ENCODE measurements at regions not wholly inside any gene's neighbourhood (a gene's known extent, or its start where the extent isn't known, plus 50 kb on each side); places are given as distances from the start of the nearest gene placed in this dataset.

GRCh38 chrX:118249146-118249545 is 96.8 kb upstream of the WDR44 start:
- Histone ChIP-seq H4K20me1 (replicated peaks in 1 of 2; ENCODE audit: control insufficient read depth in 1 of 2, insufficient read depth in 2 of 2, low read length in 2 of 2) (no peaks in the 10 kb centered on the region), H3K23me2 (ENCODE audit: low read depth, low read length) (no peaks in the 10 kb centered on the region), H2AFZ (ENCODE audit: low read length) (no peak overlapping the region), H4K5ac (ENCODE audit: insufficient read length, low read depth, low read length) (no peak overlapping the region), H3K79me1 (ENCODE audit: low read depth, low read length) (no peaks in the 10 kb centered on the region), H3K27ac (ENCODE audit: low read depth, low read length) (no peak overlapping the region), H3K56ac (replicated peaks; ENCODE audit: insufficient read length, low read depth, low read length) (no peak overlapping the region), H3K36me3 (ENCODE audit: control insufficient read depth in 2 of 4, insufficient read depth in 4 of 4, low read length in 3 of 4) (no peaks in the 10 kb centered on the region), H3K9me3 (ENCODE audit: insufficient read depth in 2 of 2, low read depth in 1 of 2, low read length in 1 of 2) (no peaks in the 10 kb centered on the region), H3K18ac (ENCODE audit: extremely low read depth, low read length) (no peak overlapping the region), H3K27me3 (replicated peaks in 1 of 4; ENCODE audit: control insufficient read depth in 3 of 4, extremely low read depth in 1 of 4, insufficient read depth in 3 of 4, low read length in 3 of 4) (no peaks in the 10 kb centered on the region), H3K23ac (ENCODE audit: insufficient read length) (no peak overlapping the region), H2AK5ac (ENCODE audit: low read depth, low read length) (no peak overlapping the region), H3K4me2 (ENCODE audit: insufficient read depth in 1 of 2, low read depth in 2 of 2, low read length in 2 of 2) (no peak overlapping the region), H2BK5ac (ENCODE audit: low read depth, low read length) (no peak overlapping the region), H2BK12ac (ENCODE audit: low read depth, low read length) (no peak overlapping the region), H3K14ac (ENCODE audit: insufficient read length) (no peak overlapping the region), H3K9ac (replicated peaks in 1 of 4; ENCODE audit: extremely low read depth in 1 of 4, low read depth in 3 of 4, low read length in 3 of 4) (no peak overlapping the region), H3K4me1 (replicated peaks in 1 of 4; ENCODE audit: control insufficient read depth in 3 of 4, insufficient read depth in 4 of 4, low read length in 3 of 4) (no peaks in the 10 kb centered on the region), H4K8ac (ENCODE audit: extremely low read depth, insufficient read depth, low read length) (no peak overlapping the region), H2BK20ac (ENCODE audit: low read length) (no peak overlapping the region), H2BK15ac (ENCODE audit: low read length) (no peak overlapping the region), H3K4ac (replicated peaks; ENCODE audit: insufficient read length, low read depth, low read length) (no peak overlapping the region), H2BK120ac (replicated peaks; ENCODE audit: low read depth, low read length) (no peak overlapping the region), H3K79me2 (ENCODE audit: control insufficient read depth in 1 of 2, insufficient read depth in 2 of 2, low read length in 2 of 2) (no peaks in the 10 kb centered on the region), H4K91ac (replicated peaks; ENCODE audit: insufficient read length, low read length) (no peak overlapping the region), H3K4me3 (ENCODE audit: extremely low read depth in 1 of 4, insufficient read depth in 2 of 4, low read depth in 3 of 4, low read length in 4 of 4) (no peak overlapping the region)
- POLR2A ChIA-PET (ENCODE audit: partially characterized antibody): no interaction called here
- DNase-seq (ENCODE audit: low read depth in 1 of 2, low spot score in 2 of 2) (no peak), FAIRE-seq (no peak)
- TF ChIP-seq SP4 (IDR thresholded peaks at IDR 0.05; ENCODE audit: low read length) (no peak), SUZ12 (IDR thresholded peaks at IDR 0.05; ENCODE audit: low read length) (no peak), KDM4A (IDR thresholded peaks at IDR 0.05; ENCODE audit: low read depth, low read length, severe bottlenecking) (no peak), SIN3A (conservative IDR thresholded peaks at IDR 0.05 in 1 of 2, IDR thresholded peaks at IDR 0.05 in 1 of 2; ENCODE audit: low read depth in 1 of 2, low read length in 2 of 2) (no peak), RFX5 (IDR thresholded peaks at IDR 0.05; ENCODE audit: borderline replicate concordance, low read depth, low read length) (no peak), CTCF (IDR thresholded peaks at IDR 0.05; ENCODE audit: control extremely low read depth in 1 of 3, insufficient read depth in 1 of 3, low read depth in 1 of 3, low read length in 3 of 3) (no peak)
- CTCF ChIA-PET (ENCODE audit: partially characterized antibody): interaction anchor here (1.4 to 1.9 kb wide), 2 partner anchors 21 to 23 kb away, joined by 4 read pairs; no protein-coding TSS in a partner anchor

All from H1 (cell line).